ENCODE measurements at regions not wholly inside any gene's neighbourhood (a gene's known extent, or its start where the extent isn't known, plus 50 kb on each side); places are given as distances from the start of the nearest gene placed in this dataset.

GRCh38 chr21:41107602-41108001, 60.4 kb upstream of the BACE2 start:
- peaks cover 6% of the 10 kb centered on the region for H3K27me3 ChIP-seq
- WGBS, 4 donors = 56 to 77% (median 63%) methylated on average over 5 to 11 of the region's 11 CpGs
- no peaks in the 10 kb centered on the region for H3K4me1 ChIP-seq (replicated peaks in 1 of 2)
- H3K27ac ChIP-seq = no peak overlapping the region
- H3K4me3 ChIP-seq = no peak overlapping the region
- intact Hi-C loops (cut with DNase I) = no loop called here
- TF ChIP-seq POLR2A (IDR thresholded peaks at IDR 0.05) = no peak
- TF ChIP-seq, protein P1, sequence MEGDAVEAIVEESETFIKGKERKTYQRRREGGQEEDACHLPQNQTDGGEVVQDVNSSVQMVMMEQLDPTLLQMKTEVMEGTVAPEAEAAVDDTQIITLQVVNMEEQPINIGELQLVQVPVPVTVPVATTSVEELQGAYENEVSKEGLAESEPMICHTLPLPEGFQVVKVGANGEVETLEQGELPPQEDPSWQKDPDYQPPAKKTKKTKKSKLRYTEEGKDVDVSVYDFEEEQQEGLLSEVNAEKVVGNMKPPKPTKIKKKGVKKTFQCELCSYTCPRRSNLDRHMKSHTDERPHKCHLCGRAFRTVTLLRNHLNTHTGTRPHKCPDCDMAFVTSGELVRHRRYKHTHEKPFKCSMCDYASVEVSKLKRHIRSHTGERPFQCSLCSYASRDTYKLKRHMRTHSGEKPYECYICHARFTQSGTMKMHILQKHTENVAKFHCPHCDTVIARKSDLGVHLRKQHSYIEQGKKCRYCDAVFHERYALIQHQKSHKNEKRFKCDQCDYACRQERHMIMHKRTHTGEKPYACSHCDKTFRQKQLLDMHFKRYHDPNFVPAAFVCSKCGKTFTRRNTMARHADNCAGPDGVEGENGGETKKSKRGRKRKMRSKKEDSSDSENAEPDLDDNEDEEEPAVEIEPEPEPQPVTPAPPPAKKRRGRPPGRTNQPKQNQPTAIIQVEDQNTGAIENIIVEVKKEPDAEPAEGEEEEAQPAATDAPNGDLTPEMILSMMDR (IDR thresholded peaks at IDR 0.05) = no peak
- no peaks in the 10 kb centered on the region for H3K36me3 ChIP-seq (replicated peaks in 1 of 2)
- no peak for DNase-seq
- H3K9me3 ChIP-seq (replicated peaks in 1 of 3) = no peaks in the 10 kb centered on the region

DNA sequence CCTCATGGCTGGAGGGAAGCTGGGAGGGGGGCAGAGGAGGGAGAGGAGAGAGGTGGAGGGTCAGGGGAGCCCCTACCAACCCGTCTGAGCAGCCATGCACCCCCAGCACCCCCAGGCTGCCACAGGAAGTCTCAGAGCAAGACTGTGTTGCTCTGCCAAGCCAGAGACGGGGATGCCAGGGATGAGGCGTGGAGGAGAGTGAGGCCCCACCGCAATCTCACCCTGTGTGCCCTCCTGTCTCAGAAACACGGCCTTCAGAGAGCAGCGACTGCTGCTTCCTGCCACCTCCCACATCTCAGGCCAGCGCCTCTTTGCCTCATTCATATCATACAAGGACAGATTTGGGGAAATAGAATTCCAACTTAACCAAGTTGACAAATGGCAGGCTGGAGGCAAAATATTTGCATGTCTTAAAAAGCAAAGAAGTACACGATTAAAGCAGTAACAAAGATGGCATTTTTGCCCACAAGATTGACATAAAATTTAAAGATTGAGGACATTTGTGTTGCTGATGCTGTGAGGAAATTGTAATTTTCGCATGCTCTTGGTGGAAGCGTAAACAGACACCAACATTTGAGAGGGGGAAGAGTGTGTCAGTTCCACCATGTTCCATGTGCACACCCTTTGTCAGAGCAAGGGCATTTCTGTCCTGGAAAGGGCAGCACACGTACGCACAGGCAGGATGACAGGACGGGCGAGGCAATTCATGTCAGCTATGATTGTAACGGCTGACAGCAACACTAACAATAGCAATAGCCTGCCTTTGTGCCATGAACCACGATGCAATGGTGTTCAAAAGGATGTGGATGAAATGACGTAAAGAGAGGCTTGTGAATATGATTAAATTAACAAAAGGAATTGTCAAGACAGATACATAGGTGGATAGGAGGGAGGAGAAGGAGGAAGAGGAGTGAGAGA, 59.0 kb upstream of the BACE2 start:
- WGBS, 4 donors = 48 to 56% (median 52%) methylated on average over 14 to 17 of the region's 17 CpGs
- TF ChIP-seq POLR2A (IDR thresholded peaks at IDR 0.05) = no peak
- peaks cover 6% of the 10 kb centered on the region for H3K27me3 ChIP-seq

GRCh38 chr21:41110161-41110560, 57.8 kb upstream of the BACE2 start:
- intact Hi-C loops (cut with DNase I) = no loop called here
- DNase-seq = no peak
- H3K27me3 ChIP-seq = no peaks in the 10 kb centered on the region
- H3K36me3 ChIP-seq (replicated peaks in 1 of 2) = no peaks in the 10 kb centered on the region
- TF ChIP-seq, protein P1 (IDR thresholded peaks at IDR 0.05) = no peak
- TF ChIP-seq POLR2A (IDR thresholded peaks at IDR 0.05) = no peak
- H3K4me3 ChIP-seq = no peak overlapping the region
- H3K27ac ChIP-seq = no peak overlapping the region
- no peaks in the 10 kb centered on the region for H3K9me3 ChIP-seq (replicated peaks in 1 of 3)
- H3K4me1 ChIP-seq (replicated peaks in 1 of 2) = no peaks in the 10 kb centered on the region
- WGBS, 4 donors = 69 to 81% (median 70%) methylated on average over 7 to 8 of the region's 8 CpGs

More for the DNA sequence above, 59.0 kb upstream of the BACE2 start:
- intact Hi-C loops (cut with DNase I) = no loop called here
- Histone ChIP-seq H3K27ac (no peak overlapping the region), H3K36me3 (replicated peaks in 1 of 2) (no peaks in the 10 kb centered on the region), H3K4me3 (no peak overlapping the region), H3K9me3 (replicated peaks in 1 of 3) (no peaks in the 10 kb centered on the region), H3K4me1 (replicated peaks in 1 of 2) (no peaks in the 10 kb centered on the region)
- DNase-seq = no peak

DNA sequence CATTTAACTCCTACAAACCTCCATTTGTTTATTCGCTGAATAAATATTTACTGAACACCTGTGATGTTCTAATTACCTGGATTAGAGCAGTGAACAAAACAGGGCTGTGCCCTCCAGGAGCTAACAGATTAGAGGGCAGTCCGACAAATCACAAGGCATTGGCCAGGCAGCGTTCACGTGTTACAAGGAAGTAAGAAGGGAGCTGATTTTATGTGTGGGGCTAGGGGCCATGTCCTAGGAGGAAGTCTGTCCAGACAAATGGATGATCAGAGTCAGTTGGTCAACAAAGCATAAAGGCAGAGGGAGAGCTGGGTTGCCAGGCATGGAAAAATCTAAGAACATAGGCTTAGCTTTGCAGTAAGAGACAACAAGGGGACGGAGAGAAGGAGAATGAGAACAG, 57.3 kb upstream of the BACE2 start:
- DNase-seq = no peak
- H3K9me3 ChIP-seq (replicated peaks in 1 of 3) = no peaks in the 10 kb centered on the region
- H3K4me3 ChIP-seq = no peak overlapping the region
- intact Hi-C loops (cut with DNase I) = no loop called here
- H3K4me1 ChIP-seq (replicated peaks in 1 of 2) = no peaks in the 10 kb centered on the region
- TF ChIP-seq, protein P1 (IDR thresholded peaks at IDR 0.05) = no peak
- TF ChIP-seq POLR2A (IDR thresholded peaks at IDR 0.05) = no peak
- no peak overlapping the region for H3K27ac ChIP-seq
- H3K36me3 ChIP-seq (replicated peaks in 1 of 2) = no peaks in the 10 kb centered on the region
- H3K27me3 ChIP-seq = no peaks in the 10 kb centered on the region
- 85 to 87% (median 85%) methylated on average over 5 of the region's 5 CpGs for WGBS, 4 donors

DNA sequence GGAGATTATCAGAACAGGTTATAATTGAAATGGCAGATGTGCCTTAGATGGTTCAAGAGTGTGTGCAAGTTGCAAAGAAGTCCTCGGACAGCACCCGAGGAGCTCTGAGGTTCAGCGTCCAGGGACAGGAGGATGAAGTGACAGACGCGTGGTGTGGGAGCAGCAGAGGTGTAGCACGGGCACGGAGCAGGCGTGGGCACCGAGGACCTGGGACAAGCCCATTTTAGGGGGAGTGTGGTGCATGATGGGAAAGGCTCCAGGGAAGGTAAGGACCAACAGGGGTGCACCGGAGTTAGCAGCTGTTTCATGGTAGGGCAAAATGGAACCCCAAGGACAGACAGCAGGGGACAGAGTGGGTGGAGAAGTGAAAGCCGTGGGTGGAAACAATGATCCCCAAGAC, 56.3 kb upstream of the BACE2 start:
- 78 to 90% (median 84%) methylated on average over 11 of the region's 11 CpGs for WGBS, 4 donors
- Histone ChIP-seq H3K9me3 (replicated peaks in 1 of 3) (no peaks in the 10 kb centered on the region), H3K27ac (no peak overlapping the region), H3K4me3 (no peak overlapping the region), H3K27me3 (no peaks in the 10 kb centered on the region), H3K36me3 (replicated peaks in 1 of 2) (no peaks in the 10 kb centered on the region), H3K4me1 (replicated peaks in 1 of 2) (no peaks in the 10 kb centered on the region)
- TF ChIP-seq POLR2A (IDR thresholded peaks at IDR 0.05) = no peak
- TF ChIP-seq, protein P1 (IDR thresholded peaks at IDR 0.05) = no peak
- intact Hi-C loops (cut with DNase I) = no loop called here
- no peak for DNase-seq

Data from adrenal gland (tissue), 9 donors.